ENCODE measurements at regions not wholly inside any gene's neighbourhood (a gene's known extent, or its start where the extent isn't known, plus 50 kb on each side); places are given as distances from the start of the nearest gene placed in this dataset.

GRCh38 chr21:35678393-35678792, 381.9 kb downstream of the SETD4 start:
- TF ChIP-seq CTCF (IDR thresholded peaks at IDR 0.05; ENCODE audit: low read depth, low read length, missing control alignments), result no peak
- no peak overlapping the region for H3K4me3 ChIP-seq (replicated peaks; ENCODE audit: low read depth, low read length)
- no peak for DNase-seq (ENCODE audit: extremely low read depth, low read depth)

GRCh38 chr21:35677298-35677841, 383.0 kb downstream of the SETD4 start:
- no peak for DNase-seq (ENCODE audit: extremely low read depth, low read depth)
- no peak for TF ChIP-seq CTCF (IDR thresholded peaks at IDR 0.05; ENCODE audit: low read depth, low read length, missing control alignments)
- no peak overlapping the region for H3K4me3 ChIP-seq (replicated peaks; ENCODE audit: low read depth, low read length)

- no peak for DNase-seq (ENCODE audit: extremely low read depth, low read depth)
- H3K4me3 ChIP-seq (replicated peaks; ENCODE audit: low read depth, low read length), result no peak overlapping the region
- no peak for TF ChIP-seq CTCF (IDR thresholded peaks at IDR 0.05; ENCODE audit: low read depth, low read length, missing control alignments)
These were observed 385.3 kb downstream of the SETD4 start for GRCh38 chr21:35674895-35675470.

GRCh38 chr21:35674091-35674671, 386.1 kb downstream of the SETD4 start:
- DNase-seq (ENCODE audit: extremely low read depth, low read depth), result no peak
- no peak overlapping the region for H3K4me3 ChIP-seq (replicated peaks; ENCODE audit: low read depth, low read length)

GRCh38 chr21:35672313-35672712, 388.0 kb downstream of the SETD4 start:
- DNase-seq (ENCODE audit: extremely low read depth, low read depth), result no peak
- TF ChIP-seq CTCF (IDR thresholded peaks at IDR 0.05; ENCODE audit: low read depth, low read length, missing control alignments), result no peak
- H3K4me3 ChIP-seq (replicated peaks; ENCODE audit: low read depth, low read length), result no peak overlapping the region

More at GRCh38 chr21:35674091-35674671, 386.1 kb downstream of the SETD4 start:
- TF ChIP-seq CTCF (IDR thresholded peaks at IDR 0.05; ENCODE audit: low read depth, low read length, missing control alignments), result no peak

- DNase-seq (ENCODE audit: extremely low read depth, low read depth), result no peak
These were observed 395.6 kb downstream of the SETD4 start for GRCh38 chr21:35664683-35665082.

More at GRCh38 chr21:35664683-35665082, 395.6 kb downstream of the SETD4 start:
- TF ChIP-seq CTCF (IDR thresholded peaks at IDR 0.05; ENCODE audit: low read depth, low read length, missing control alignments), result no peak
- no peak overlapping the region for H3K4me3 ChIP-seq (replicated peaks; ENCODE audit: low read depth, low read length)

Measured in HFF-Myc (cell line).